ENCODE measurements at regions not wholly inside any gene's neighbourhood (a gene's known extent, or its start where the extent isn't known, plus 50 kb on each side); places are given as distances from the start of the nearest gene placed in this dataset.
A peak's percentile ranks its signal among the peaks of the same experiment; 100 is the strongest.
"Not testable (repeated sequence)": the region's sequence is repeated elsewhere in the genome, so short reads cannot be mapped to it uniquely, and the experiment has no call there.

GRCh38 chr1:222470252-222470805, 77.6 kb downstream of the HHIPL2 start:
- not testable (repeated sequence) for H3K4me1 ChIP-seq (ENCODE audit: control insufficient read depth in 1 of 2, insufficient read depth in 2 of 2, low read length in 2 of 2); H2BK5ac ChIP-seq (ENCODE audit: low read depth, low read length, poor library complexity); H3K14ac ChIP-seq (ENCODE audit: low read length); DNase-seq; H4K12ac ChIP-seq (ENCODE audit: low read depth, low read length); H3K36me3 ChIP-seq (ENCODE audit: control insufficient read depth in 1 of 2, insufficient read depth in 2 of 2, low read length in 2 of 2); H2BK12ac ChIP-seq (ENCODE audit: low read length); H4K91ac ChIP-seq (ENCODE audit: low read depth, low read length); H3K27me3 ChIP-seq (ENCODE audit: insufficient read depth, low read length); H3K4me2 ChIP-seq (ENCODE audit: low read length); H3K23ac ChIP-seq (ENCODE audit: low read length); H3K4ac ChIP-seq (ENCODE audit: low read depth, low read length); H2AFZ ChIP-seq (ENCODE audit: insufficient read depth, low read length, poor library complexity); H3K79me2 ChIP-seq (ENCODE audit: control insufficient read depth, insufficient read depth, low read length, poor library complexity); H3K79me1 ChIP-seq (ENCODE audit: low read length); H2BK120ac ChIP-seq (ENCODE audit: insufficient read depth, low read length, poor library complexity); H3K9me3 ChIP-seq (ENCODE audit: insufficient read depth, low read depth, low read length); H2AK5ac ChIP-seq (ENCODE audit: low read length); H3K18ac ChIP-seq (ENCODE audit: low read length); H3K27ac ChIP-seq (ENCODE audit: low read depth, low read length); H3K4me3 ChIP-seq (ENCODE audit: low read depth, low read length); H3K9ac ChIP-seq (ENCODE audit: low read length); H4K8ac ChIP-seq (ENCODE audit: low read depth, low read length)
- no CpG with 5 or more reads among the region's 15 CpGs for WGBS (ENCODE audit: extremely low coverage, insufficient coverage, insufficient read length)

- WGBS (ENCODE audit: extremely low coverage, insufficient coverage, insufficient read length), result no CpG with 5 or more reads among the region's 8 CpGs
- H4K91ac ChIP-seq (ENCODE audit: low read depth, low read length), result no peak overlapping the region
- H3K27ac ChIP-seq (ENCODE audit: low read depth, low read length), result no peak overlapping the region
Observed at GRCh38 chr1:222466150-222466865, 81.6 kb downstream of the HHIPL2 start.

DNA sequence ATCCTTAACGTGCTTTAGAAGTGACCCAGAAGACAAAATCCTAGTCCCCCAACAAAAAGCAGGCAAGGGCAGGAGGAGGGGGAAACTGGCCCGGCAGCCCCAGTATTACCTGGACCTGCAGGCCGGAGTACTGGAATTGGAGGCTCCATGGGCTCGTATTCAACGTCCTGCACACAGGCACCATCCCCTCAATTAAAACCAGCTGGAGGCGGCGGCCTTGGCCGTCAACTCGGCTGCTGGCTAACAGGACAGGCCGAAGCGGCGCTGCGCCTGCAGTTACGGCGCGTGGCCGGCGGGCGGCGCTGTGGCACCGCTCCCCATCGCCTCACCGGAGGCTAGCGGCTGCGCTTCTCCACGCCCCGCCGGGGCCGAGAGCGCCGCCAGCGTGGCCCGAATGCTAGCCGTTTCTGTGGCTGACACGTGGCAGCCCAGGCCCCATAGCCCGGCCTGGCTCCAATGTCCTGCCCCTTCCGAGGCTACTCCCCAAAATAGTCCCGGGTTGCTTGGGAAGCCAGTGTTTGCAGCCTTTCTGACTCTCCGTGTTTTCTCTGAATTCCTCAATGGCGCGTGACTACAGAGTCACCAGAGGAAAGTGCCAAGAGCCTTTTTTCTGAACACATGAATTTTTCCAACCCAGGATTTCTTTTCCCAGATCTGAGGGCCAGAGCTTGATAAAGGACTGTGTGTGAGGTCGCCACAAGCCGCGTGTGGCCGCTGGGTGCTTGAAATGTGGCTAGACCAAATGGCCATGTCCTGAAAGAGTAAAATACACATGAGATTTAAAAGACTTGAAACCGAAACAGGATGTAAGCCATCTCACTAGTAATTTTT, 82.5 kb downstream of the HHIPL2 start:
- peak; percentile 96 to 97 for DNase-seq
- Histone ChIP-seq H4K12ac (ENCODE audit: low read depth, low read length) (peak overlapping the region; percentile 74), H3K4me1 (ENCODE audit: control insufficient read depth in 1 of 2, insufficient read depth in 2 of 2, low read length in 2 of 2) (no peaks in the 10 kb centered on the region), H2AK5ac (ENCODE audit: low read length) (no peak overlapping the region), H3K4me2 (ENCODE audit: low read length) (peak overlapping the region; percentile 61), H2BK5ac (ENCODE audit: low read depth, low read length, poor library complexity) (no peak overlapping the region), H3K27ac (ENCODE audit: low read depth, low read length) (peak overlapping the region; percentile 40), H2AFZ (ENCODE audit: insufficient read depth, low read length, poor library complexity) (peak overlapping the region; percentile 93), H2BK120ac (ENCODE audit: insufficient read depth, low read length, poor library complexity) (peak overlapping the region; percentile 90), H3K18ac (ENCODE audit: low read length) (peak overlapping the region; percentile 27), H3K36me3 (ENCODE audit: control insufficient read depth in 1 of 2, insufficient read depth in 2 of 2, low read length in 2 of 2) (no peaks in the 10 kb centered on the region), H3K4me3 (ENCODE audit: low read depth, low read length) (peak overlapping the region; percentile 58), H3K79me2 (ENCODE audit: control insufficient read depth, insufficient read depth, low read length, poor library complexity) (peaks cover 2% of the 10 kb centered on the region), H4K8ac (ENCODE audit: low read depth, low read length) (peak overlapping the region; percentile 94), H4K91ac (ENCODE audit: low read depth, low read length) (peak overlapping the region; percentile 53), H3K9me3 (ENCODE audit: insufficient read depth, low read depth, low read length) (no peaks in the 10 kb centered on the region), H3K14ac (ENCODE audit: low read length) (peak overlapping the region; percentile 89), H3K4ac (ENCODE audit: low read depth, low read length) (peak overlapping the region; percentile 77), H3K79me1 (ENCODE audit: low read length) (peaks cover 4% of the 10 kb centered on the region), H3K23ac (ENCODE audit: low read length) (no peak overlapping the region), H2BK12ac (ENCODE audit: low read length) (no peak overlapping the region), H3K9ac (ENCODE audit: low read length) (no peak overlapping the region), H3K27me3 (ENCODE audit: insufficient read depth, low read length) (no peaks in the 10 kb centered on the region)
- WGBS (ENCODE audit: extremely low coverage, insufficient coverage, insufficient read length), result no CpG with 5 or more reads among the region's 46 CpGs

More at GRCh38 chr1:222466150-222466865, 81.6 kb downstream of the HHIPL2 start:
- no peak overlapping the region for H3K4me2 ChIP-seq (ENCODE audit: low read length)
- no peak overlapping the region for H2BK5ac ChIP-seq (ENCODE audit: low read depth, low read length, poor library complexity)
- no peak overlapping the region for H3K9ac ChIP-seq (ENCODE audit: low read length)
- no peaks in the 10 kb centered on the region for H3K9me3 ChIP-seq (ENCODE audit: insufficient read depth, low read depth, low read length)
- no peak overlapping the region for H3K4me3 ChIP-seq (ENCODE audit: low read depth, low read length)
- no peak overlapping the region for H2AFZ ChIP-seq (ENCODE audit: insufficient read depth, low read length, poor library complexity)
- H4K12ac ChIP-seq (ENCODE audit: low read depth, low read length), result no peak overlapping the region
- H3K4ac ChIP-seq (ENCODE audit: low read depth, low read length), result no peak overlapping the region
- no peaks in the 10 kb centered on the region for H3K36me3 ChIP-seq (ENCODE audit: control insufficient read depth in 1 of 2, insufficient read depth in 2 of 2, low read length in 2 of 2)
- H3K23ac ChIP-seq (ENCODE audit: low read length), result no peak overlapping the region
- no peak overlapping the region for H3K18ac ChIP-seq (ENCODE audit: low read length)
- H3K79me1 ChIP-seq (ENCODE audit: low read length), result peaks cover 4% of the 10 kb centered on the region
- no peak overlapping the region for H2AK5ac ChIP-seq (ENCODE audit: low read length)
- DNase-seq, result peak in 1 of 2 donors; percentile 5
- no peak overlapping the region for H3K14ac ChIP-seq (ENCODE audit: low read length)
- H2BK12ac ChIP-seq (ENCODE audit: low read length), result no peak overlapping the region
- H3K4me1 ChIP-seq (ENCODE audit: control insufficient read depth in 1 of 2, insufficient read depth in 2 of 2, low read length in 2 of 2), result no peaks in the 10 kb centered on the region
- H3K27me3 ChIP-seq (ENCODE audit: insufficient read depth, low read length), result no peaks in the 10 kb centered on the region
- H2BK120ac ChIP-seq (ENCODE audit: insufficient read depth, low read length, poor library complexity), result no peak overlapping the region
- H3K79me2 ChIP-seq (ENCODE audit: control insufficient read depth, insufficient read depth, low read length, poor library complexity), result peaks cover 2% of the 10 kb centered on the region
- no peak overlapping the region for H4K8ac ChIP-seq (ENCODE audit: low read depth, low read length)

DNA sequence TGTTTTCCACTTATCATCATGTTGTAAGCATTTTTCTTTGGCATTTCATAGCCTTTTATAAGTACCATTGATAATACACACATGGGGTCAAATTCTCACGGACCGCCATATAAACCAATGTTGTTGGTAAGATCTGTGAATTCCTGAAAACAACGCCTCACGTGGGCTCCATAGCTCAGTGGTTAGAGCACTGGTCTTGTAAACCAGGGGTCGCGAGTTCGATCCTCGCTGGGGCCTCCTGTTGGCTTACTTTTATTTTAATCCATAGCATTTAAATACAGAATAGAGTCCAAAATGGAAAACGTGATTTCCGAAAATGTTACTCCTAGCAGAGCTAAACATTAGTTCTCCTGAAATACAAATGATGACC, 83.1 kb downstream of the HHIPL2 start:
- Histone ChIP-seq H4K12ac (ENCODE audit: low read depth, low read length) (no peak overlapping the region), H4K91ac (ENCODE audit: low read depth, low read length) (no peak overlapping the region), H3K79me1 (ENCODE audit: low read length) (peaks cover 4% of the 10 kb centered on the region), H3K4me2 (ENCODE audit: low read length) (peak overlapping the region; percentile 61), H3K18ac (ENCODE audit: low read length) (no peak overlapping the region), H4K8ac (ENCODE audit: low read depth, low read length) (no peak overlapping the region), H3K4ac (ENCODE audit: low read depth, low read length) (no peak overlapping the region), H3K4me3 (ENCODE audit: low read depth, low read length) (no peak overlapping the region), H2AK5ac (ENCODE audit: low read length) (no peak overlapping the region), H2BK5ac (ENCODE audit: low read depth, low read length, poor library complexity) (no peak overlapping the region), H3K9me3 (ENCODE audit: insufficient read depth, low read depth, low read length) (no peaks in the 10 kb centered on the region), H2BK120ac (ENCODE audit: insufficient read depth, low read length, poor library complexity) (no peak overlapping the region), H3K27ac (ENCODE audit: low read depth, low read length) (no peak overlapping the region), H2AFZ (ENCODE audit: insufficient read depth, low read length, poor library complexity) (no peak overlapping the region), H3K9ac (ENCODE audit: low read length) (no peak overlapping the region), H3K79me2 (ENCODE audit: control insufficient read depth, insufficient read depth, low read length, poor library complexity) (peaks cover 2% of the 10 kb centered on the region), H3K4me1 (ENCODE audit: control insufficient read depth in 1 of 2, insufficient read depth in 2 of 2, low read length in 2 of 2) (no peaks in the 10 kb centered on the region), H3K23ac (ENCODE audit: low read length) (no peak overlapping the region), H3K27me3 (ENCODE audit: insufficient read depth, low read length) (no peaks in the 10 kb centered on the region), H2BK12ac (ENCODE audit: low read length) (no peak overlapping the region), H3K14ac (ENCODE audit: low read length) (no peak overlapping the region), H3K36me3 (ENCODE audit: control insufficient read depth in 1 of 2, insufficient read depth in 2 of 2, low read length in 2 of 2) (no peaks in the 10 kb centered on the region)
- no CpG with 5 or more reads among the region's 10 CpGs for WGBS (ENCODE audit: extremely low coverage, insufficient coverage, insufficient read length)
- DNase-seq, result peak in 1 of 2 donors; percentile 58
